ENCODE measurements at regions not wholly inside any gene's neighbourhood (a gene's known extent, or its start where the extent isn't known, plus 50 kb on each side); places are given as distances from the start of the nearest gene placed in this dataset.

- H3K36me3 ChIP-seq (ENCODE audit: control insufficient read depth in 1 of 2, insufficient read depth in 2 of 2, low read length in 2 of 2), result no peaks in the 10 kb centered on the region
- no peaks in the 10 kb centered on the region for H3K27me3 ChIP-seq (ENCODE audit: control insufficient read depth in 1 of 2, insufficient read depth in 2 of 2, low read length in 2 of 2)
- H3K4me1 ChIP-seq (ENCODE audit: control insufficient read depth in 1 of 2, insufficient read depth in 2 of 2, low read length in 2 of 2), result peaks cover 8 to 17% of the 10 kb centered on the region in 2 donors
- no peak overlapping the region for H3K27ac ChIP-seq (ENCODE audit: low read depth, low read length)
- no peaks in the 10 kb centered on the region for H3K9me3 ChIP-seq (ENCODE audit: control insufficient read depth in 1 of 2, low read length in 2 of 2)
- no peak overlapping the region for H3K4me3 ChIP-seq (ENCODE audit: low read depth in 1 of 2, low read length in 2 of 2)
- H3K9ac ChIP-seq (ENCODE audit: low read depth in 1 of 2, low read length in 2 of 2), result no peak overlapping the region
These were observed 737.8 kb downstream of the MATN1 start for GRCh38 chr1:29985606-29985945.

GRCh38 chr1:29984862-29985605, 738.4 kb downstream of the MATN1 start:
- Histone ChIP-seq H3K9ac (ENCODE audit: low read depth in 1 of 2, low read length in 2 of 2) (no peak overlapping the region), H3K4me3 (ENCODE audit: low read depth in 1 of 2, low read length in 2 of 2) (no peak overlapping the region), H3K27me3 (ENCODE audit: control insufficient read depth in 1 of 2, insufficient read depth in 2 of 2, low read length in 2 of 2) (no peaks in the 10 kb centered on the region), H3K9me3 (ENCODE audit: control insufficient read depth in 1 of 2, low read length in 2 of 2) (no peaks in the 10 kb centered on the region), H3K4me1 (ENCODE audit: control insufficient read depth in 1 of 2, insufficient read depth in 2 of 2, low read length in 2 of 2) (peaks cover 8 to 17% of the 10 kb centered on the region in 2 donors), H3K27ac (ENCODE audit: low read depth, low read length) (peak overlapping the region; percentile 26), H3K36me3 (ENCODE audit: control insufficient read depth in 1 of 2, insufficient read depth in 2 of 2, low read length in 2 of 2) (no peaks in the 10 kb centered on the region)

- no peaks in the 10 kb centered on the region for H3K9me3 ChIP-seq (ENCODE audit: control insufficient read depth in 1 of 2, low read length in 2 of 2)
- no peaks in the 10 kb centered on the region for H3K36me3 ChIP-seq (ENCODE audit: control insufficient read depth in 1 of 2, insufficient read depth in 2 of 2, low read length in 2 of 2)
- peaks cover 8 to 17% of the 10 kb centered on the region in 2 donors for H3K4me1 ChIP-seq (ENCODE audit: control insufficient read depth in 1 of 2, insufficient read depth in 2 of 2, low read length in 2 of 2)
- no peaks in the 10 kb centered on the region for H3K27me3 ChIP-seq (ENCODE audit: control insufficient read depth in 1 of 2, insufficient read depth in 2 of 2, low read length in 2 of 2)
- H3K9ac ChIP-seq (ENCODE audit: low read depth in 1 of 2, low read length in 2 of 2), result no peak overlapping the region
- H3K27ac ChIP-seq (ENCODE audit: low read depth, low read length), result peak overlapping the region; percentile 26
- no peak overlapping the region for H3K4me3 ChIP-seq (ENCODE audit: low read depth in 1 of 2, low read length in 2 of 2)
These were observed 739.1 kb downstream of the MATN1 start for GRCh38 chr1:29984166-29984861.

- peaks cover 8 to 17% of the 10 kb centered on the region in 2 donors for H3K4me1 ChIP-seq (ENCODE audit: control insufficient read depth in 1 of 2, insufficient read depth in 2 of 2, low read length in 2 of 2)
- H3K9ac ChIP-seq (ENCODE audit: low read depth in 1 of 2, low read length in 2 of 2), result no peak overlapping the region
- no peaks in the 10 kb centered on the region for H3K9me3 ChIP-seq (ENCODE audit: control insufficient read depth in 1 of 2, low read length in 2 of 2)
- H3K36me3 ChIP-seq (ENCODE audit: control insufficient read depth in 1 of 2, insufficient read depth in 2 of 2, low read length in 2 of 2), result no peaks in the 10 kb centered on the region
- no peak overlapping the region for H3K27ac ChIP-seq (ENCODE audit: low read depth, low read length)
- no peaks in the 10 kb centered on the region for H3K27me3 ChIP-seq (ENCODE audit: control insufficient read depth in 1 of 2, insufficient read depth in 2 of 2, low read length in 2 of 2)
- no peak overlapping the region for H3K4me3 ChIP-seq (ENCODE audit: low read depth in 1 of 2, low read length in 2 of 2)
These were observed 740.1 kb downstream of the MATN1 start for GRCh38 chr1:29983321-29983720.

DNA sequence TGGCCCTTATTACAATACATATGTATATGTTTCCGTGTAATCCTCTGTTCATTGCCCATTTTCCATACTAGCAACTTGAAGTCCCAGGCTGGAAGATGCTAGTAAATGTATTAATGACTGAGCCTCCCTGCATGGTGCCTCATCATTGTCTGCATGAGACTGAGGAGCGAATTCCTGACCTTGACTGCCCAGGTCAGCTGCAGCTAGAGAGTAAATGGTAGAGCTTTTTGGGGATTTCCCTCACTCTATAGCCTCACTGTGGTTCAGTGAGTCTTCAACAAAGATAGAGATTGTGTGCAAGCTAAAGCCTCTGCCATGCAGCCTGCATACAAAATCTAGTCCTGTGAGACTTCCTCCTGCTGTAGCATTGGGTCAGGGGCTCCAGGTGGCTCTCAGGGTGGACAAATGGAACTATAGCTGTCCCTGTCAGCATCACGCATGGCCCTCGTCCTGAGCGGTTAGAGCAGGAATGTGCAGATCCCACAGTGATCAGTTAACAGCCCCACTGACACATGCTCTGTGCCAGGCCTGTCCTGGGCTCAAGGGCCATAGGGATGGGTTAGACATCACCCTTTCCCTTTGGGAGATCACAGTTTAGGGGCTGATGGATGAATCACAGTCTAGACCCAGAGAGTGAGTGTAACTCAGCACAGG, 741.7 kb downstream of the MATN1 start:
- no peak overlapping the region for H3K9ac ChIP-seq (ENCODE audit: low read depth in 1 of 2, low read length in 2 of 2)
- H3K4me1 ChIP-seq (ENCODE audit: control insufficient read depth in 1 of 2, insufficient read depth in 2 of 2, low read length in 2 of 2), result peaks cover 8 to 17% of the 10 kb centered on the region in 2 donors
- no peaks in the 10 kb centered on the region for H3K9me3 ChIP-seq (ENCODE audit: control insufficient read depth in 1 of 2, low read length in 2 of 2)
- H3K36me3 ChIP-seq (ENCODE audit: control insufficient read depth in 1 of 2, insufficient read depth in 2 of 2, low read length in 2 of 2), result no peaks in the 10 kb centered on the region
- H3K4me3 ChIP-seq (ENCODE audit: low read depth in 1 of 2, low read length in 2 of 2), result no peak overlapping the region
- no peaks in the 10 kb centered on the region for H3K27me3 ChIP-seq (ENCODE audit: control insufficient read depth in 1 of 2, insufficient read depth in 2 of 2, low read length in 2 of 2)
- H3K27ac ChIP-seq (ENCODE audit: low read depth, low read length), result no peak overlapping the region

DNA sequence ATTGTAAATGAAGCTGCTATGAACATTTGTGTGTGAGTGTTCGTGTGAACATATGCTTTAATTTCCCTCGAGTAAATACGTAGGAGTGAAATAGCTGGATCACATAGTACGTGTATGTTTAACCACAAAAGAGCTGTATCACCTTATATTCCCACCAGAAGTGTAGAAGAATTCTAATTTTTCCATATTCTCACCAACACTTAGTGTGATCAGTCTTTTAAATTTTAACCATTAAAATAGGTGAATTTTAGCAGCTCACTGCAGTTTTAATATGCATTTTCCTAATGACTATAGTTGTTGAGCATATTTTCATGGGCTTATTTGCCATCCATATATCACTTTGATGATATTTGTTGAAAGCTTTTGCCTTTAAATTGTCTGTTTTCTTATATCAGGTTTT, 741.2 kb downstream of the PTPRU start:
- Histone ChIP-seq H3K9me3 (ENCODE audit: control insufficient read depth in 1 of 2, low read length in 2 of 2) (no peaks in the 10 kb centered on the region), H3K4me3 (ENCODE audit: low read depth in 1 of 2, low read length in 2 of 2) (no peak overlapping the region), H3K36me3 (ENCODE audit: control insufficient read depth in 1 of 2, insufficient read depth in 2 of 2, low read length in 2 of 2) (no peaks in the 10 kb centered on the region), H3K27ac (ENCODE audit: low read depth, low read length) (no peak overlapping the region), H3K27me3 (ENCODE audit: control insufficient read depth in 1 of 2, insufficient read depth in 2 of 2, low read length in 2 of 2) (no peaks in the 10 kb centered on the region), H3K4me1 (ENCODE audit: control insufficient read depth in 1 of 2, insufficient read depth in 2 of 2, low read length in 2 of 2) (no peaks in the 10 kb centered on the region), H3K9ac (ENCODE audit: low read depth in 1 of 2, low read length in 2 of 2) (no peak overlapping the region)

GRCh38 chr1:29975036-29975694, 738.8 kb downstream of the PTPRU start:
- Histone ChIP-seq H3K4me3 (ENCODE audit: low read depth in 1 of 2, low read length in 2 of 2) (no peak overlapping the region), H3K9me3 (ENCODE audit: control insufficient read depth in 1 of 2, low read length in 2 of 2) (no peaks in the 10 kb centered on the region), H3K4me1 (ENCODE audit: control insufficient read depth in 1 of 2, insufficient read depth in 2 of 2, low read length in 2 of 2) (no peaks in the 10 kb centered on the region), H3K9ac (ENCODE audit: low read depth in 1 of 2, low read length in 2 of 2) (no peak overlapping the region), H3K36me3 (ENCODE audit: control insufficient read depth in 1 of 2, insufficient read depth in 2 of 2, low read length in 2 of 2) (no peaks in the 10 kb centered on the region), H3K27me3 (ENCODE audit: control insufficient read depth in 1 of 2, insufficient read depth in 2 of 2, low read length in 2 of 2) (peaks cover 0 to 3% of the 10 kb centered on the region in 2 donors), H3K27ac (ENCODE audit: low read depth, low read length) (no peak overlapping the region)

DNA sequence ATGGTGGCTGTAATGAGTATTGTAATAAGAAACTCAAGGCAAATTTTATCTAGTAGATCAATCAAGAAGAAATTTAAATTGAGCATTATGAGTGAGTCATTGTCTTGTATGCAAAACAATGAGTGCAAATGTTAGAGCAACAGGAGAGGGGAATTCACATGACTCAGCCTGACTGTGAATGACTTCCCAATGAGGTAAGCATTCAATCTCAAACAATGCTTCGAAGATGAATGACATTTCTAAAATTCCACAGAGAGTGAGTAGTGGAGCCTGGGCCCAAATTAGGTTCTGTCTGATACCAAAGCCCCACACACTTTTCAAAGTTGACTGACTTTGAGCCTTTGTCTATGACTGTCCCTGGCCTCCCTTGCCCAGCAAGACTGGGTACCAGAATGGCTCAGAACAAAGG, 738.0 kb downstream of the PTPRU start:
- no peak overlapping the region for H3K9ac ChIP-seq (ENCODE audit: low read depth in 1 of 2, low read length in 2 of 2)

GRCh38 chr1:29973406-29973805, 737.1 kb downstream of the PTPRU start:
- Histone ChIP-seq H3K27me3 (ENCODE audit: control insufficient read depth in 1 of 2, insufficient read depth in 2 of 2, low read length in 2 of 2) (peaks cover 0 to 3% of the 10 kb centered on the region in 2 donors), H3K9me3 (ENCODE audit: control insufficient read depth in 1 of 2, low read length in 2 of 2) (peaks cover 0 to 3% of the 10 kb centered on the region in 2 donors), H3K4me1 (ENCODE audit: control insufficient read depth in 1 of 2, insufficient read depth in 2 of 2, low read length in 2 of 2) (no peaks in the 10 kb centered on the region), H3K36me3 (ENCODE audit: control insufficient read depth in 1 of 2, insufficient read depth in 2 of 2, low read length in 2 of 2) (no peaks in the 10 kb centered on the region), H3K9ac (ENCODE audit: low read depth in 1 of 2, low read length in 2 of 2) (no peak overlapping the region), H3K27ac (ENCODE audit: low read depth, low read length) (no peak overlapping the region), H3K4me3 (ENCODE audit: low read depth in 1 of 2, low read length in 2 of 2) (no peak overlapping the region)

More for the DNA sequence above, 738.0 kb downstream of the PTPRU start:
- Histone ChIP-seq H3K27me3 (ENCODE audit: control insufficient read depth in 1 of 2, insufficient read depth in 2 of 2, low read length in 2 of 2) (peaks cover 0 to 3% of the 10 kb centered on the region in 2 donors), H3K4me1 (ENCODE audit: control insufficient read depth in 1 of 2, insufficient read depth in 2 of 2, low read length in 2 of 2) (no peaks in the 10 kb centered on the region), H3K9me3 (ENCODE audit: control insufficient read depth in 1 of 2, low read length in 2 of 2) (no peaks in the 10 kb centered on the region), H3K4me3 (ENCODE audit: low read depth in 1 of 2, low read length in 2 of 2) (no peak overlapping the region), H3K27ac (ENCODE audit: low read depth, low read length) (no peak overlapping the region), H3K36me3 (ENCODE audit: control insufficient read depth in 1 of 2, insufficient read depth in 2 of 2, low read length in 2 of 2) (no peaks in the 10 kb centered on the region)

Data from duodenal mucosa (tissue), 2 donors.